ENCODE measurements at regions not wholly inside any gene's neighbourhood (a gene's known extent, or its start where the extent isn't known, plus 50 kb on each side); places are given as distances from the start of the nearest gene placed in this dataset.

DNA sequence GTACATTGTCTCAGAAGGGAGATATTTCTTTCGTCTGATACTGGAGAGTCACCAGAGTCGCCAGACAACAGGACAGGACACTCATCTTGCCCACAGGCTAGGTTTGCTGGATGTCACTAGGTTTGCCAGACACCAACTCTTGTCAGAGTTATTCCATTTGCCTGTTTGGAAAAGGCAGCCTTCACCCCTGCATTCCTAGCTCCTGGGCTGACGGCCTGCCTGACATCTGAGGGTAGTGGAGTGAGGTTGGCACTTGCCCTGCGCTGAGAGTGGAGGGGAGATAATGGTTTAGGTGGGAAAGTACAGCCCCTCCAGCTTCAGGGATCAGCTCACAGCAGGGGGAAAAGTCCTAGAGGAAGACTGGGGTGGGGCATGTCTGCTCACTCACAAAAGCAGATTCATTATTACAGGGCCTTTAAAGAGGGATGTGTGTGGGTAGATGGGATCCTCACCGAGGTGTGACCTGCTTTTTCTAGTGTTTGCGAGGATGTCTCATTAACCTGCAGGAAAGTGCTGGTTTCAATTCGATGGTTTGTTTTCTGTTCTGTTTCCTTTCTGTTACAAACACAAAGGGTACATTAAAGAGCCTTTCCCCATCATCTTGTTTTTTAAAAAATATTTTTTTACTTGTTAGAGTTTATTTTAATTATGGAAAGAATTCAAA is 79.3 kb upstream of the TNS3 start:
- TF ChIP-seq, protein P1, sequence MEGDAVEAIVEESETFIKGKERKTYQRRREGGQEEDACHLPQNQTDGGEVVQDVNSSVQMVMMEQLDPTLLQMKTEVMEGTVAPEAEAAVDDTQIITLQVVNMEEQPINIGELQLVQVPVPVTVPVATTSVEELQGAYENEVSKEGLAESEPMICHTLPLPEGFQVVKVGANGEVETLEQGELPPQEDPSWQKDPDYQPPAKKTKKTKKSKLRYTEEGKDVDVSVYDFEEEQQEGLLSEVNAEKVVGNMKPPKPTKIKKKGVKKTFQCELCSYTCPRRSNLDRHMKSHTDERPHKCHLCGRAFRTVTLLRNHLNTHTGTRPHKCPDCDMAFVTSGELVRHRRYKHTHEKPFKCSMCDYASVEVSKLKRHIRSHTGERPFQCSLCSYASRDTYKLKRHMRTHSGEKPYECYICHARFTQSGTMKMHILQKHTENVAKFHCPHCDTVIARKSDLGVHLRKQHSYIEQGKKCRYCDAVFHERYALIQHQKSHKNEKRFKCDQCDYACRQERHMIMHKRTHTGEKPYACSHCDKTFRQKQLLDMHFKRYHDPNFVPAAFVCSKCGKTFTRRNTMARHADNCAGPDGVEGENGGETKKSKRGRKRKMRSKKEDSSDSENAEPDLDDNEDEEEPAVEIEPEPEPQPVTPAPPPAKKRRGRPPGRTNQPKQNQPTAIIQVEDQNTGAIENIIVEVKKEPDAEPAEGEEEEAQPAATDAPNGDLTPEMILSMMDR (IDR thresholded peaks at IDR 0.05; ENCODE audit: insufficient read depth, low read depth, low read length, missing control alignments) = no peak
- DNase-seq (ENCODE audit: low read depth) = peak; percentile 48

DNA sequence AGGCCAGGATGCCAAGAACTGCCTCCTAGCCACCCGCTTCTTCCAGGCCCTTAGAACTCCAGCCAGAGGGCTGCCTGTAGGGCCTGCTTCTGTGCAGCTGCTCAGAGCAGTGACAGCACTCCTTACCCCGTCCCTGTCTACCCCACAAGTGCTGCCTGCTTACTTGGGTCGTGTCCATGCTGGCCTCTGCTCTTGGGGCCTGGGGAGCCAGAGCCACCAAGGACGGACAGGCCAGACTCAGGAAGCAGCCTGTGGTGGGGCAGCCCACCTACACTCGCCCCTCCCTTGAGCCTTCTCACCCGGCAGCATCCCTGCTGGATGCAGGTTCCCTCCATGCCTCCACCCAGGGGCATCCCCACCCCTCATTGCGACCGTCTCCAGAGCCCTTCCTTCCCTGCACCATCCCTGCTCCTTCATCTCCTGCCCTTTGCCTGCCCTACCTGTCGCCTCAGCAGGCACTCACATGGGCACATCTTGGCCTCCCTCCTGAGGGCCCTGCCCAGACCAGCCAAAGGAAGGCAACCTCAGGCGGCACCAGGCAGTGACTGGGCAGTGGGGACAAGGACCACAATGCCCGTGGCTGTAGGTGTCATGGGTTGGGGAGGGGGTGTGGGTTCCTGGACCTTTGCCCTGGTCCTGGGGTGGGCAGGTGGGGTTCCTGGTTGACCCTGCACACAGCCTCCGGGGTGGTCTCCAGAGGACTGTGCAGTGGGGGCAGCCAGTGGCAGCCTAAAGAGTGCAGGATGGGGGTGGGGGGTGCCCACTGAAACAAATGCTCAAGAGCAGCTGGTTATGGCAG is 78.0 kb upstream of the TNS3 start:
- TF ChIP-seq, protein P1 (IDR thresholded peaks at IDR 0.05; ENCODE audit: insufficient read depth, low read depth, low read length, missing control alignments) = no peak
- H3K4me3 ChIP-seq (ENCODE audit: low read depth, low read length) = no peak overlapping the region
- DNase-seq (ENCODE audit: low read depth) = no peak

More for the DNA sequence above, 79.3 kb upstream of the TNS3 start:
- H3K4me3 ChIP-seq (ENCODE audit: low read depth, low read length) = no peak overlapping the region

DNA sequence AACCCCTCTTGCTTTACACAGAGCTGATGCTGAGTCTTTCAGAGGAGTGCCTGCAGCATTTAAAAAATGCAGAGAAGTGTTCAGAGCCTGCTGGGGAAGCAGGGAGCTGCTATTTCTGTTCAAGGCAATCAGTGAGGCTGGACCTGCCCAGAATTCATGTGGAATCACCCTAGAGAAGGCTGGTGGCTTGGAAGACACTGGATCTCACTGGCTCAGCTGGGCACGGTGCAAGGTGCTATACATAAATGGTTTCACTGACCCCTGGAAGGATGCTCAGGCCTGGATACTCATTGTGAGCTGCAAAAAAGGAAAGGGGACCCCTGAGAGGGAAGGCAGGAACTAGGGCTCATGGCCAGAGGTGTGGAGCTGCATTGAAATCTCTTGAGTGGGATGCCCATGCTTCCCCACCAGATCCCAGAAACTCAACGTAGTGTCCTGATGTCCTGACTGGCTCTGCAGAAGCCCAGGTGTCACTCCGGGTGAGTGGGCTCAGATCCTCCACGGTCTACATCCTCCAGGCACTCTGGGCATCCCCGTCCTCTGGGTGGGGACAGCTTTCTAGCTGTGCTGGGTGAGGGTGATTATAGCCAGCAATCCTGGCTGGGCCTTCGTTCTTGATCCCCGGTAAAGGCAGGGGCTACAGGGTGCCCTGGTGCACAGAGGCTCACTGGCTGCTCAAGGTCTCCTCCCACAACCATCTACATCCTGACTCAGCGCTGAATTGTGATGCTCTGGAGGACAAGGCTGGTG is 77.2 kb upstream of the TNS3 start:
- no peak for DNase-seq (ENCODE audit: low read depth)
- TF ChIP-seq, protein P1 (IDR thresholded peaks at IDR 0.05; ENCODE audit: insufficient read depth, low read depth, low read length, missing control alignments) = no peak

DNA sequence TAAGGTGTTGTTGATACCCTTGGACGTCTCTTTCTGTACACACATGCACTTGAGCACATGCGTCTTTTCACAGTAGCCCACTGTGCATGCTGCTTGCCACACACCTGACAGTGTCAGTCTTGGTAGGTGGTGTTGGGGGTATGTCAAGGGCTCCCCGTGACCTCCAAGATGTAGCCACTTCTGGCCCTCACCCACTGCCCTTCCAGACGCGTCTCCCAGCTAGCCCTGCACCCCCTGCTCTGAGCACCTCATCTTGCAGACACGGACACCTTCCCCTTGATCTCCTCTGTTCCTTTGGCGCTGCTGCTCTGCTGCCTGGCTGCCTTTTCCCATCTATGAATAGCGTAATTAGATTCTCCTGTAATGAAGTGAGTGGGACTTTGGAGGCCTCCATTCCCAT is 75.2 kb upstream of the TNS3 start:
- H3K4me3 ChIP-seq (ENCODE audit: low read depth, low read length) = no peak overlapping the region
- TF ChIP-seq, protein P1 (IDR thresholded peaks at IDR 0.05; ENCODE audit: insufficient read depth, low read depth, low read length, missing control alignments) = no peak
- no peak for DNase-seq (ENCODE audit: low read depth)

More for the DNA sequence above, 77.2 kb upstream of the TNS3 start:
- H3K4me3 ChIP-seq (ENCODE audit: low read depth, low read length) = no peak overlapping the region

DNA sequence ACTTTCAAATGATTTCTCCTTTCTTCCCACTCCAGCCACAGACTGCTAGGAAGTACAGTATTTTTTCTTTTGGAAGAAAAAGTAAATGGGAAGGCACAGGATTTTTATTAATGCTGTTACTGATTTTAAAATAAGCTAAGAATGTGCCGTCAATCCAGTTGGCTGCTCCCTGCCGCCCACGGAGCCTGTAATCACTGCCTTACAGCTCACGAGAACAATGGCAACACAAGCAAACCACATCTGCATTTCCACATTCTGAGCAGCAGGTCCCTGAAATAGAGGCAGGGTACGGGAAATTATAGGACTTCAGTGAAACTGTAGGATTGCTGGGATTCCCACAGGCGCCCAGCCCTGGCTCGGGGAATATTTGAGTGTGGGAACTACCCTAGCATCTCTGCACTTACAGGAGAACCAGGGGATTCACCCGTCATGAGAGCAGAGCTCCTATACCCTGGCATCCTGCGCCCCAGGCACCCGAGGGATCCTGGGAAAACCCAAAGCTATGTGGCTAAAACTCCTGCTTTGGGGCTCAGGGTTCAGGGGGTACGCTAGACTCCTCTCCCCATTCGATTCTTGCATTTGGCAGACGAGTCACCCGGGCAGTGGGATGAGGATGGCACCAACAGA is 72.9 kb upstream of the TNS3 start:
- TF ChIP-seq, protein P1 (IDR thresholded peaks at IDR 0.05; ENCODE audit: insufficient read depth, low read depth, low read length, missing control alignments) = no peak
- H3K4me3 ChIP-seq (ENCODE audit: low read depth, low read length) = no peak overlapping the region
- no peak for DNase-seq (ENCODE audit: low read depth)

DNA sequence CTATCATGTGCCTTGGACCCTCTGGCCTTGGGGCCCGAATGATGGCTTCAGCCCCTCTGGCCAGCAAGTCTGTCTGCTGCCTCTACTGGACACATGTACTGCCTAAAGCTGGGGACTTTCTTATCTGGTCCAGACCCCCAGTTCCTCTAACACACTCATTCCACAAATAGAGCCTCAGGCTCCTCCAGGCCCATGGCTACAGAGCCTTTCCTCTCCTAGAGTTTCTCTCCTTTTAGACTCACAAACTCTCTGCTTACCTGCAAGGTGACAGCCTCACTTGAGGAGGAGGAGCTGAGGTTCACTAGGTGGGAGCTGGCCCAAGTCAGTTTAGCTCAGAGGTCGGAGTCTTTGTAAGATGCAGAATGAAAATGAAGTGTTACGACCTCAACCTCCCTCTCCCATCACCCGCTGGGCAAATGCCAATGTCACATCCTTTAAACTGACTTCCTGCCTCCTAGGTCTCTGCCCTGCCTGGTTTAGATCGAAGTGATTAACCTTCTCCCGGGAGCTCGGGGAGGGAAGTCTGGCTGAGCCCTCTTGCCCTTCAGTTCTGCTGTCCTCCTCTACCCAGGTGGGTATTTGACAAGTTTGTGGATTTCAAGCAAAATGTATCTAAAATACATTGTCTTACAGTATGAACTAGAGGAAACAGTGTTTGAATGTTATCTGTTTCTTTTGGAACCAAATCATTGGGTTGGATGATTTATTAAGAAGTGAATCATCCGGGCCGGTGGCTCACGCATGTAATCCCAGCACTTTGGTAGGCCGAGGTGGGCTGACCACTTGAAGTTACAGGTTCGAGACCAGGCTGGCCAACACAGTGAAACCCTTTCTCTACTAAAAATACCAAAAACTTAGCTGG is 71.9 kb upstream of the TNS3 start:
- no peak overlapping the region for H3K4me3 ChIP-seq (ENCODE audit: low read depth, low read length)
- TF ChIP-seq, protein P1 (IDR thresholded peaks at IDR 0.05; ENCODE audit: insufficient read depth, low read depth, low read length, missing control alignments) = no peak
- DNase-seq (ENCODE audit: low read depth) = no peak
